GM21390 (cell line): ENCODE measurements at regions not wholly inside any gene's neighbourhood (a gene's known extent, or its start where the extent isn't known, plus 50 kb on each side); places are given as distances from the start of the nearest gene placed in this dataset.
"Not testable (repeated sequence)": the region's sequence is repeated elsewhere in the genome, so short reads cannot be mapped to it uniquely, and the experiment has no call there.

Experiments
- ATAC-seq: cut with Tn5 transposase; IDR thresholded peaks from one replicate; pipeline ENCODE4 v1.9.1; 2021; ENCODE audit not compliant: unreplicated experiment

GRCh38 chr14:98900236-98900635 lies 371.8 kb downstream of the BCL11B start:
- no peak for ATAC-seq

GRCh38 chr14:98900798-98901197 lies 371.2 kb downstream of the BCL11B start:
- no peak for ATAC-seq

- ATAC-seq: no peak
These were observed 370.3 kb downstream of the BCL11B start for GRCh38 chr14:98901511-98902205.

DNA sequence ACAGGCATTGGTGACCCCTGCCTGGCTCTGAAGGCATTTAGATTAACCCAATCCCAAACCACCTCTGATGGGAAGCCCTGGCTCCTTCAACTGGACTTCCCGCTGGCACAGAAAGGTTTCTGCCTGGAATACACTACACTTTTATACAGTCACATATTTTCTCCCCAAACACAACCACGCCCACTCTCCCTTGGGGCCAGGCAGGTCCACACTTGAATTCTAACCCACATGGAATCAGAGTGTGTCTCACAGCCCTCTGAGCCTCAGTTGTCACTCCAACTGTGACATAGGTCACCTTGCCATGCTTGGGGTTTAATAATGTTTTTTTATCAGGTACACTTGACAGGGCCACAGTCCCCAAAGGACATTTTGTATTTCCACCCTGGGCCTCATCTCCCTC lies 368.6 kb downstream of the BCL11B start:
- ATAC-seq: no peak

DNA sequence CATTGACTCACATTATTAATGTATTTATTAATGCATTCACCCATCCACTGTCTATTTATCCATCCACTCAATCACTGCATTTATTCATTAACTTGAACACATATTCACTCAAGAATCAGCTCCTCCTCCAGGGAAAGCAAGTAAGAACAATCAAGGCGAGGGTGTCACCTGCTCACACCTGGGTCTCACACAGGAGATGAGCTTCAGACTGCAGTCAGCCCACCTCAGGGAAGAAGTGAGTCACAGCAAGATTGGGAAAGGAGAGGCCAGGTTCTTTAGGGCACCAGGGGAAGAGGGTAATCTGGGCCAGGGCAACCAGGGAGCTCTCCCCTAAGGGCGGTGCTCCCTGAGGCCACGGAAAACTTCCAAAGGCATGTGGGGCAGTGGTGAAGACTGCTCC lies 367.3 kb downstream of the BCL11B start:
- no peak for ATAC-seq

DNA sequence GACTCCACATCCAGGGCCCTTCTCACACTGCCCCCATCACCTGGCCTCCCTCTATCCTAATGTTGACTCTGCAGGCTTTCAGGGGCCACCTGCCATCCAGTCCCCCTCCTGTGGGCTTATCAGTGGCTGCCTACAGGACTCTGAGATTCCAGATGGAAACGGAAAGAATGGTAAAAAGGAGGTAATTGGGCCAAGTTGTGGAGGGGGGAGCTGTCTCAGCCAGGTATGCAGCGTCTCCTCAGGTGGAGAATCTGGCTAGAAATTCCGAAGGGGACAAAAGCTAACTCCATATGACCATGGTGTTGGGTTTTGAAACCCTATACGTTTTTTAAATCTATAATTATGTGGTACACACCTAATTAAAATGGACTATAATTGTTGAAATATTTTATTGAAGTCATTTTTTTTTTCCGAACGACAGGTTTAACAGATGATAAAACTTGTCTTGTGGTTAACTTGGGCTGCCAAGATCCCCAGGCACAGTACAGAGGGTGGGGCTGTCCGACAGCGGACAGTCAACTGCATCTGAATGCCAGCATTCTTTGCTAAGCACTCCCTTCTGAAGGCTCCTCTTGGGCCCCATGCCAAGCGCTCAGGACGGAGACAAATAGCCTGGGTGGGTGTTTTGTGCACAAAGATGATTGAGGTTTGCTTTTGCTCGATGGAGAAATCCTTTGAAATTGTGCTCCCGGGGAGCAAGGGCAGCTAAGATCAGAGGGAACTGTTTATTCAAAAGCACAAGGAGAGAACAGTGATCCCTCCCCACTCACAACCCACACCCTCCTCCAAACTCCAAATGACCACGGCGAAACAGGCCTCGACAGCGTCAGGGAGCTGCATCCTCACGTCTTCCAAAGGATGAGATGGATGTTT lies 365.6 kb downstream of the BCL11B start:
- no peak for ATAC-seq

GRCh38 chr14:98907271-98907670 lies 364.7 kb downstream of the BCL11B start:
- no peak for ATAC-seq

DNA sequence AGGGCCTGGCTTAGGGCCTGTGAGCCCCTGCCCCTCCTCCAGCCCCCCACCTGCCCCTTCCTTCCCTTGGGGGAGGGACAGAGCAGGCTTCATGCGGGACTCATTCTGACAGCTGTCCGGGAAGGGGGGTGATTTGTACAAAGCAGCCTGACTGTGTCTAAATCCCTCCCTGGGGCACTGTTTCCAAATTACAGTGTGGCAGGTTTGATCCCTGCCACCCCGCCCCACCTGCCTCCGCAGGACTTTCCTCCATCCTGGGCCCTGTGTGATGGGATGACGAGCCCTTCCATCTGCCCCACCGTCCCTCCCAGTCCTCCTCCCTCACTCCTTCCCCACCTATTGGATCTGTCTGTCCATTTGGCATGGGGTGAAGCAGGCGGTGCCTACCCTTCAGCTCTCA lies 363.9 kb downstream of the BCL11B start:
- no peak for ATAC-seq

DNA sequence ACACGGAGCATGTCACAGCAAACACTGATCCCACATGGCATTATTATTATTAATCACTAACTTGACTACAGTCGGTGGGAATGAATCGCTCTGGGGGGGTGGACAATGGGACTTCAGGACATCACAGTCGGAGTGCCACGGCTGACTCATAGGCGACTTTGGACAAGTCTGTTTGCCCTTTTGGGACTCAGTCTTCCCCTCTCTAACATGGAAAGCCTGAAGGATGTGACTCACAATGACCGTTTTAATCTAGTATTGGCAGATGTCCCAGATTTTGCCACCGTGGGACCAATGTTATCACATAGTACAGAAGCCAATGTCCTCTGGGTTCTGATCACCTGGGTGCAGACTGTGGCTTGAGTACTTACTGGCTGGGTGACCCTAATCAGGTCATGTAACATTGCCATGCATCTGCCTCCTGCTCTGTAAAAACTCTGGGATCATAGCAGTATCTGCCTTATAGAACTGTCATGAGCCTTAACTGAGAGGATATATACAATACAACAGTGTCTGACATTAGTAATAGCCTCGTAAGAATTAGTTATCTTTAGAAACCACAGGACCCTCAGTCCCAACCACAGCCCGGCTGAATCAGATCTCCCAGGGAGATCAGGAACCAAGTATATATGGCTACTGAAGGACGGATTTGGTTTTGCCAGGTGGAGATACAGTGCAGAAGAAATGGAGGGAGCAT lies 362.6 kb downstream of the BCL11B start:
- ATAC-seq: no peak

DNA sequence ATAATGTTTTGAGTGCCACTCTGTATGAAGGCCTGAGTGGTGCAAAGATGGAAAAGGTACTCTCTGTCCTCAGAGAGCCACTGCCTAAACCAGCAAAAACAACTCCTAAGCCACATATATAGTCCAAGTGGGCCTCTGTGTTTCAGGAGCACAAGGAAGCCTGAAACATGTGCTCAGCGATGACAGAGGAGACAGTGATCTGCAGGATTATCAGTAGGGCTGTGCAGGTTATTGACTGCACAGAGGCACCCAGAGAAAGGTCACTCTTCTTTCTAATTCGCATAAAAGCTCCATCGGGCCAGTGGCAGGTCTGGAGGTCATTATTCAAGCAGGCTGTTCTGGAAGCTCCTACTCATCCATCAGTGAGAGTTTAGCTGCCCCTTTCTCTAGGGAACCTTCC lies 361.9 kb downstream of the BCL11B start:
- no peak for ATAC-seq

DNA sequence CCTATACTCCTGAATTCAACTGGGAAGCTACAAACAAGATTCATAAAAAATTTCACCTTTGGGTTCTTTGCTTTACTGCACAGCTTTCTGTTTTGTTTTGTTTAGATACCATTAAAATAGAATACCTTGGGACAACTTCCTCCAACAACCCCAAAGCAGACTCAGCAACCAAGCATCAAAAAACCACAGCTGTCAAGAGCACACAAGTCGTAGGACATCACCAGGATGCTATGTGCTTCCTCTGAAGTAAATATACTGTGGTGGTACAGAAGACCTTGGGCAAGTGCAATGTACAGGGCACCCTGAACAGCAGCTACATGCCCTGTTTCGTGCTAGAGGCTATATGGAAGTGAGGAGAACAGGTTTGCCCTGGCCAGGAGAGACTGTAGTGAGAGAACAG lies 359.3 kb downstream of the BCL11B start:
- ATAC-seq: no peak

- ATAC-seq: no peak
These were observed 357.9 kb downstream of the BCL11B start for GRCh38 chr14:98913967-98914650.

- ATAC-seq: no peak
These were observed 357.1 kb downstream of the BCL11B start for GRCh38 chr14:98914942-98915341.

DNA sequence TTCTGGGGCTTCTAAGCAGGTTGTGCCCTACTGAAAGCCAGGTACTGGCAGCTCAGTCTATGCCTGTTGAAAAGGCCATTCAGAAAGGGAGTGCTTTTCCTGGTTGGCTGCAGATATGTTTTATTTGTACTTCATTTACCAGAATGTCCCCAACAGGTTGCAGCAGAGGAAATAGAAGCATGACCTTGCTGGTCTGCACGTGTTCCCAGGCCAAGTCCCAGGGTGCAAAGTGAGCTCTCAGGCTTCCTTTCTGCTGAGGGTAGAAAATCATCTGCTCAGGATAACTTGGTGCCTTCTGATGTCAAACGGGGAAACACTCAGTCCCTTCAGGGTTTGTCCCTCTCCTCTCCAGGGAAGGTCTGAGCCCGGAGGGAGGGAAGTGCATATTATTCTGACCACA lies 356.4 kb downstream of the BCL11B start:
- ATAC-seq: no peak

GRCh38 chr14:98916036-98916435 lies 356.0 kb downstream of the BCL11B start:
- no peak for ATAC-seq

DNA sequence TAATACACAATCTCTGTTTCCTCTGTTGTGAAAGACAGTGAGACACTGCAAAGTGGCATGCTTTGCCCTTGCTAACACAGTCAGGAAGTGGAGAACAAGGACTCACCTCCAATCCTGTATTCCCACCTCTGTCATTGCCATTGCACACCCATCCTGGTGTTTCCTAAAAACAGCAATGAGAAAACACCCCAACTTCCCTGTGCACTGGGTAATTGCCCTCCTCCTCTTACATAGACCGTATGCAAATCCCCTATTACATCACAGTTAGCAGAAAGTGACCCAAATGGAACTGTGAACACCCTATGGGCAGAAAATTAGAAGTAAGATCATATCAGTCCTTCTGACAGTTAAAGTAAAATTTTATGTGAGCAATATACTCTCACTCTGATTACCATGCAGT lies 355.5 kb downstream of the BCL11B start:
- no peak for ATAC-seq

DNA sequence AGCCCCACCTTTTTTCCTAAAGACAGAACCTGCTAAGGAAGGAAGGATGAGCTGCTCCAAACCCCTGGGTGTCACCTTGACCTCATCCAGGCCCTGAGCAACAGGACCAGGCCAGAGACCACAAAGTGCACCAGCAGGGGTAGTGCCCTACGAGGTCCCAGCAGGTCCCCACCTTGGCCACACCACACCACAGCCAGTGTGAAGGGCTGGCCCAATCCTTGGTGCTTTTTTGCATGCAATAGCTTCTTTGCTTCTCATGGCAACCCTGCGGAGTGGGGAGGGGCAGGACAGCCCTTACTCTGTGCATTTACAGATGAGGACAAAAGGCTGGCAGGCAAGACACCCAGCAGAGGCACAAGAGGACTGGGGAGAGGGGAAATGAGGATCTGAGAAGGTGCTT lies 352.6 kb downstream of the BCL11B start:
- no peak for ATAC-seq

- ATAC-seq: not testable (repeated sequence)
These were observed 350.7 kb downstream of the BCL11B start for GRCh38 chr14:98921306-98921705.

- no peak for ATAC-seq
These were observed 348.4 kb downstream of the BCL11B start for GRCh38 chr14:98923596-98923995.

DNA sequence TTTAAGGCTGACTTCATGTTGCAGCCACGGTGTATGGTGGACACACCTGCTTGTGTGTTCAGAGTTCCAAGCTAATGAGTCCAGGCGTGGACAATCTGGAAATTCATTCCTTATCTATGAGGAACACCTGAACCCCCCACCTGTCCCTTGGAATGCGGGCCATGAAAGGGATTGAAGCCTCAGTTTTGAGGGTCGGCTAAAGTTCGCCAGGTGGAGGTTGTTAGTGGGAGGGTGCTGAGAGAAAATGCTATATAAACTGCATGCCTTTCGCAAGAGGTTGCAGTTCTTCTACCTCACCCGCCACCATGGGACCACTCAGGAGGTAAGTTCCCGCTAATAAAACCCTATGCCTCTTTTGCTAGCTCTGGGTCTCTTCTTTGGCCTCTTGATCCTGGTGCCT lies 348.0 kb downstream of the BCL11B start:
- no peak for ATAC-seq

GRCh38 chr14:98925354-98926040 lies 346.5 kb downstream of the BCL11B start:
- ATAC-seq: no peak
